HG03439 (cell line): ENCODE measurements at regions not wholly inside any gene's neighbourhood (a gene's known extent, or its start where the extent isn't known, plus 50 kb on each side); places are given as distances from the start of the nearest gene placed in this dataset.
"Not testable (repeated sequence)": the region's sequence is repeated elsewhere in the genome, so short reads cannot be mapped to it uniquely, and the experiment has no call there.

ENCODE experiments used
- ATAC-seq: cut with Tn5 transposase; IDR thresholded peaks from one replicate; pipeline ENCODE4 v1.9.1; 2021; ENCODE audit warnings: mild to moderate bottlenecking, moderate library complexity; ENCODE audit not compliant: unreplicated experiment

- no peak for ATAC-seq
Measured at GRCh38 chr6:122145246-122145645, 254.2 kb upstream of the HSF2 start.

DNA sequence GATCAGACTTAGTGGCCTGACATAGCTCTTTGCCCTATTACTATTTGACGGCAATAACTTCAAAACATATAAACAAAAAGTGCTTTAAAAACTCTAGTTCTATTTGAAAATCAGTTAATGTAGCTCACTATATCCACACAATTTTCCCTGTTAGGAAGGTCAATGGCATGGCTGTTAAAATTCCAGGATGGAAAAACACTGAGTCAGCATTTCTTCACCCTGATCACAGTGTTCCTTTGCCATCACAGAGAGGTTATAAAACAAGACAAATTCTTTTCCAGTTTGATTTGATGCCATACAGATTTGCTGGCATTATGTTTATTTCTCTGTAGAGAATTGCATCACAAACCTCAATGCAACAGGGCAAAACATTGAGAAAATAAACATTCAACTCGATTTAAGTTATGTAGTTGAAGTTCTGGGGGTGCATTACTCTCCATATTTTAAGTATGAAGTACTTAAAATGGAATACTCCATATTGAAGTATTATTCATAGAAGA, 253.7 kb upstream of the HSF2 start:
- ATAC-seq = no peak

GRCh38 chr6:122147291-122147690, 252.2 kb upstream of the HSF2 start:
- no peak for ATAC-seq

DNA sequence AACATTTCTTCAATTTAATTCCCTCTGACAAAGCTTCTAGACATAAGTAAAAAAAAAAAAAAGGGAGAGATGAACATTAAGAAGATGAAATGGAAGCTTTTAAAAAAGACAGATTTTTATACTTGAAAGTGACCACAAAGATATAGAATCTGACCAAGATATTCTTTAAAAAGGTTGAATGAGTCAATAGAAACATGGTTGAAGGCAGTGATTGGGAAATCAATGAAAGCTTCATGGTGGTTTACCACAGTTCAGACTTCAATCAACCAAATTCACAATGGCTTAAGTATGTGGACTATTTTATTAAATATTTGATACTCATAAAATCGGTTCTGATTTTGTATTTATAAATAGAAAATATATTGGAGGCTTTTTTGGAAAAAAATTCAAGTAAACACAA, 248.4 kb upstream of the HSF2 start:
- no peak for ATAC-seq

GRCh38 chr6:122151763-122152162, 247.7 kb upstream of the HSF2 start:
- ATAC-seq = no peak

- ATAC-seq = no peak
Measured at GRCh38 chr6:122153557-122153956, 245.9 kb upstream of the HSF2 start.

DNA sequence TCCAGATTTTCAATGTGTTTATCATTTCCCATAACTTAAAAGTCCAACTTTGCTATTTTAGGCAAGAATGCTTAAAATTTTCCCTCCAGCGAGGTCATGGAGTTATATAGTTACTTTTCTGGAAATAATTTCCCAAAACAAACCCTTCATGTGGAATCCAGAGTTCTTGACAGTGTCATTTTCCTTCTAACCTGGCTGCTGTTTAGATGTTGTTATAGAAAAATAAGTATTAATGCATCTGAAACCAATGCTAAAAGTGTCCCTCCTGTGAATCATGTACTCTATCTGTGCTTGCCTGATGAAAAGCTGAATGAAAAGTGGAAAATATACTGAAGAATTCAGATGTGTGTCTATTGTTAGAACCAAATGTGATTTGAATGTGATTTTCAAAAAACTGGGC, 245.3 kb upstream of the HSF2 start:
- no peak for ATAC-seq

DNA sequence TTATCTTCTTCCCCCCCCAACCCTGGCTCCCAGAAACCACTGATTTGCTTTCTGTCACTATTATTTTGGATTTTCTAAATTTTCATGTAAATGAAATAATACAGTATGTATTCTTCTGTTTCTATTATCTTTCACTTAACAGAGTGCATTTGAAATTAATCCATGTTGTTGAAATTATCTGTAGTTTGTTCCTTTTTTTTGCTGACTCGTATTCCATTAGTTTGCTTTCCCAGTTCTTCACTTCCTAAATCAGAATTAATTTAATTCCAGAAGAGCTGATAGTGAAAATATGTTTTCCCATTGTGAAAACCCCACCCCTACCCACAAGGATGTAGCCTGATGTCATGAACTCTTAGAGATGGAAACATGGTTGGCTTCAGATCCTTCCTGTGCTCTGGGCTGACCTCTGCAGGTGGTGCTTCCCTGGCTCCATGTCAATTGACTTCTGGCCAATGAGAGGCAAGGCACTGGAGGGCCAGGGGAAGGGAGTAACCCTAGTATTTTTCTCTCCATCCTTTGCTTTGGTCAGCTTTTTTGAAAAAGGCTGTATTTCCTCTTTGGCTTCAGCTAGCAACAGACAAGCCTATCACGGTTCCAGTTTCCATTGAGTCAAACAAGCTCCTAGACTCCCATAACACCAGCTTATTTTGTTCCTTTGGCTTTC, 244.4 kb upstream of the HSF2 start:
- no peak for ATAC-seq

- ATAC-seq = no peak
Measured at GRCh38 chr6:122161136-122161535, 238.3 kb upstream of the HSF2 start.

DNA sequence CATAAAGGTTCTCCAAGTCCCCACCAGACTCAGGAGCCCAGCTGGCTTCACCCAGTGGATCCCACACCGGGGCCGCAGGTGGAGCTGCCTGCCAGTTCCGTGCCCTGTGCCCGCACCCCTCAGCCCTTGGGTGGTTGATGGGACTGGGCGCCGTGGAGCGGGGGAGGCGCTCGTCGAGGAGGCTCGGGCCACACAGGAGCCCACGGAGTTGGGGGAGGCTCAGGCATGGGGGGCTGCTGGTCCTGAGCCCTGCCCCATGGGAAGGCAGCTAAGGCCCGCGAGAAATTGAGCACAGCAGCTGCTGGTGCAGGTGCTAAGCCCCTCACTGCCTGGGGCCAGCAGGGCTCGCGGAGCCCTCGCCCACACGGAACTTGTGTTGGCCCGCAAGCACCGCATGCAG, 234.4 kb upstream of the HSF2 start:
- no peak for ATAC-seq

- ATAC-seq = no peak
Measured at GRCh38 chr6:122170274-122170673, 229.2 kb upstream of the HSF2 start.

GRCh38 chr6:122178988-122179387, 220.5 kb upstream of the HSF2 start:
- ATAC-seq = no peak

GRCh38 chr6:122180132-122180531, 219.3 kb upstream of the HSF2 start:
- ATAC-seq = no peak

GRCh38 chr6:122182061-122182460, 217.4 kb upstream of the HSF2 start:
- ATAC-seq = no peak

- no peak for ATAC-seq
Measured at GRCh38 chr6:122184401-122184827, 215.0 kb upstream of the HSF2 start.

GRCh38 chr6:122185458-122185857, 214.0 kb upstream of the HSF2 start:
- not testable (repeated sequence) for ATAC-seq

- ATAC-seq = no peak
Measured at GRCh38 chr6:122187186-122187585, 212.3 kb upstream of the HSF2 start.

- ATAC-seq = no peak
Measured at GRCh38 chr6:122198922-122199321, 200.5 kb upstream of the HSF2 start.

GRCh38 chr6:122200440-122200839, 199.0 kb upstream of the HSF2 start:
- no peak for ATAC-seq

DNA sequence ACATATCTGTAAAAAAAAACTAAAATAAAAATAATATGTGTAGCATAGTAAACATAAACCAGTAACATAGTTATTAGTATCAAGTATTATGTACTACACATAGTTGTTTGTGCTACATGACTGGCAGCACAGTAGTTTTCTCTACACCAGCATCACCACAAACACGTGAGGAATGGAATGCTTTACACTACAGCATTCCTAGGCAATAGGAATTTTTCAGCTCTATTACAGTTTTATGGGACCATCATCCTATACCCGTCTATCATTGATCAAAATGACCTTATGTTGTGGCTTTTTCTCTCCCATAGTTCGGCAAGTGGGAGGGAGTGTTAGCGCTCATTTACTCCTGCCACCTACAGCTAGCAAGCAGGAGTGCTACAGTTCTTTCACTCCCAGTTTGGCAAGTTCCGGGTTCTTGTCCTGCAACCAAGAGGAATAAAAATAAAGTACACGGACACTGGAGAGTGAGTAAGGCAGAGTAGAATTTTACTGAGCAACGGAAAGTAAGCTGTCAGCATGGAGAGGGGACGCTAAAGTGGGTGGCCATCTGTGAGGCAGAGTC, 196.8 kb upstream of the HSF2 start:
- ATAC-seq = no peak

GRCh38 chr6:122207061-122207460, 192.4 kb upstream of the HSF2 start:
- no peak for ATAC-seq

DNA sequence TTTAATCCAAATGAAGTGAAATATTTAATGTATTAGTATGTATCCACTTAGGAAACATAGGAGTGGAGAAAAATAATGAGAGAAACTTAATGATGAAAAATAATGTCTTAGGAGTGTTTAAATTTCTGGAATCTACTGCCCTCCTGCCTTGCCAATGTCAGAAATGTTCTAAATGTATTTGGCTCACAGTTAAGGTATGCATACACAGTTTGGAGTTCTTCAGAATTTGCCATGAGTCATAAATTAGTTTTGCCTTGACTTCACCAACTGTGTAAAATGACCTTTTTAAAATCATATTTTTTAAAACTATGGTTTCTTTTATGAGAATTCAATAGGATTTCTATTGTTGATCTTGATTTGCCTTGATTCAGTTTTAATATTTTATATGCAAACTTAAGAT, 191.7 kb upstream of the HSF2 start:
- ATAC-seq = no peak
